ENCODE measurements at regions not wholly inside any gene's neighbourhood (a gene's known extent, or its start where the extent isn't known, plus 50 kb on each side); places are given as distances from the start of the nearest gene placed in this dataset.

- Histone ChIP-seq H2BK120ac (replicated peaks; ENCODE audit: low read depth, low read length) (peak overlapping the region; percentile 40), H3K14ac (ENCODE audit: insufficient read length) (no peak overlapping the region), H3K79me2 (ENCODE audit: control insufficient read depth in 1 of 2, insufficient read depth in 2 of 2, low read length in 2 of 2) (no peaks in the 10 kb centered on the region), H2AFZ (ENCODE audit: low read length) (no peak overlapping the region), H3K56ac (replicated peaks; ENCODE audit: insufficient read length, low read depth, low read length) (no peak overlapping the region), H2AK5ac (ENCODE audit: low read depth, low read length) (no peak overlapping the region), H4K91ac (replicated peaks; ENCODE audit: insufficient read length, low read length) (peak overlapping the region; percentile 15), H4K20me1 (replicated peaks in 1 of 2; ENCODE audit: control insufficient read depth in 1 of 2, insufficient read depth in 2 of 2, low read length in 2 of 2) (no peaks in the 10 kb centered on the region), H4K5ac (ENCODE audit: insufficient read length, low read depth, low read length) (no peak overlapping the region), H3K9me3 (ENCODE audit: insufficient read depth in 2 of 2, low read depth in 1 of 2, low read length in 1 of 2) (no peaks in the 10 kb centered on the region), H2BK12ac (ENCODE audit: low read depth, low read length) (no peak overlapping the region), H3K23ac (ENCODE audit: insufficient read length) (no peak overlapping the region), H3K23me2 (ENCODE audit: low read depth, low read length) (no peaks in the 10 kb centered on the region), H3K9ac (replicated peaks in 1 of 4; ENCODE audit: extremely low read depth in 1 of 4, low read depth in 3 of 4, low read length in 3 of 4) (no peak overlapping the region), H3K4me2 (ENCODE audit: insufficient read depth in 1 of 2, low read depth in 2 of 2, low read length in 2 of 2) (peak overlapping the region; percentile 21 to 43; a peak in 2 of 4 replicates), H2BK20ac (ENCODE audit: low read length) (no peak overlapping the region), H4K8ac (ENCODE audit: extremely low read depth, insufficient read depth, low read length) (no peak overlapping the region), H3K36me3 (ENCODE audit: control insufficient read depth in 2 of 4, insufficient read depth in 4 of 4, low read length in 3 of 4) (no peaks in the 10 kb centered on the region), H3K79me1 (ENCODE audit: low read depth, low read length) (no peaks in the 10 kb centered on the region), H2BK15ac (ENCODE audit: low read length) (no peak overlapping the region), H3K27me3 (replicated peaks in 1 of 4; ENCODE audit: control insufficient read depth in 3 of 4, extremely low read depth in 1 of 4, insufficient read depth in 3 of 4, low read length in 3 of 4) (no peaks in the 10 kb centered on the region), H3K18ac (ENCODE audit: extremely low read depth, low read length) (no peak overlapping the region; the same call in 1 of the 2 replicates), H3K4me3 (ENCODE audit: extremely low read depth in 1 of 4, insufficient read depth in 2 of 4, low read depth in 3 of 4, low read length in 4 of 4) (peak overlapping the region in 1 of 4 experiments; percentile 26; a peak in 1 of 8 replicates), H2BK5ac (ENCODE audit: low read depth, low read length) (no peak overlapping the region; the same call in 1 of the 2 replicates), H3K27ac (ENCODE audit: low read depth, low read length) (peak overlapping the region; percentile 37; the same call in 1 of the 2 replicates), H3K4ac (replicated peaks; ENCODE audit: insufficient read length, low read depth, low read length) (peak overlapping the region; percentile 71), H3K4me1 (replicated peaks in 1 of 4; ENCODE audit: control insufficient read depth in 3 of 4, insufficient read depth in 4 of 4, low read length in 3 of 4) (peaks cover 0 to 3% (median 0%) of the 10 kb centered on the region in 4 experiments; a peak in 1 of 7 replicates)
- ChIA-PET CTCF (ENCODE audit: partially characterized antibody) (no interaction called here), POLR2A (ENCODE audit: partially characterized antibody) (interaction anchor here (1.3 kb wide), 1 partner anchor 10 kb away, joined by 3 read pairs; no protein-coding TSS in a partner anchor)
- WGBS, 2 experiments (ENCODE audit: extremely low coverage in 1 of 2, insufficient coverage in 1 of 2, insufficient read length in 1 of 2, insufficient replicate concordance in 2 of 2, low coverage in 1 of 2, low lambda C conversion rate in 2 of 2, missing lambda C conversion rate in 1 of 2), result 29% methylated on average over 1 of the region's 1 CpG; no CpG with 5 or more reads in 1 of the 2 experiments
- peak; percentile 28 for FAIRE-seq
- no peak for DNase-seq (ENCODE audit: low read depth in 1 of 2, low spot score in 2 of 2)
- TF ChIP-seq JUN (IDR thresholded peaks at IDR 0.05; ENCODE audit: low read depth, low read length) (no peak), KDM1A (IDR thresholded peaks at IDR 0.05; ENCODE audit: borderline replicate concordance, low read length) (no peak), EP300 (IDR thresholded peaks at IDR 0.05; ENCODE audit: borderline replicate concordance in 1 of 2, low read depth in 2 of 2, low read length in 2 of 2) (no peak), TCF12 (IDR thresholded peaks at IDR 0.05; ENCODE audit: low read depth, low read length) (no peak)
These were observed 281.7 kb downstream of the NEBL start for GRCh38 chr10:20615395-20615794.

Measured in H1 (cell line).